Hematopoietic multipotent progenitor cell treated with erythropoietin and hydrocortisone succinate and interleukin-3 and kit ligand, for 17 days (in vitro differentiated cells): ENCODE measurements at regions not wholly inside any gene's neighbourhood (a gene's known extent, or its start where the extent isn't known, plus 50 kb on each side); places are given as distances from the start of the nearest gene placed in this dataset.
"Not testable (repeated sequence)": the region's sequence is repeated elsewhere in the genome, so short reads cannot be mapped to it uniquely, and the experiment has no call there.

Experiments
- DNase-seq: peaks from one replicate; pipeline ENCODE4 v3.0.0-alpha.2; 2015; ENCODE audit warnings: low spot score

DNA sequence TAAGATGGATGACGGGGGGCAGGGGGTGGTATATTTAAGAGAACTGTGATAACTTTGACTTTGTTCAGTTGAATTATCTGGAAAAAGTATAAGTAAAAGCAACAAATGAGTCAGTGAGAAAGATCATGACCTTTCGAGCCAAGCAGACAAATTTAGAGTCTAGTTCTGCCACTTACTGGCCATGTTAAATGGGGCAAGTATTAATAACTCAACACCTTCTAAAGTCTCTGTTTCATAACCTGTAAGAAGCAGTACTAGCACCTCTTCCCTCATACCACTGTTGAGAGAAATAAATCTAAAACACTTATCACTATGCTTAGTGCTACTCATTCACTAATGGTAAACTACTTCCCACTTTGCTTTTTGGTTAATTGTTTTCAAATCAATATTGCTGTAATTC is 604.4 kb upstream of the LRRN3 start:
- no peak for DNase-seq

DNA sequence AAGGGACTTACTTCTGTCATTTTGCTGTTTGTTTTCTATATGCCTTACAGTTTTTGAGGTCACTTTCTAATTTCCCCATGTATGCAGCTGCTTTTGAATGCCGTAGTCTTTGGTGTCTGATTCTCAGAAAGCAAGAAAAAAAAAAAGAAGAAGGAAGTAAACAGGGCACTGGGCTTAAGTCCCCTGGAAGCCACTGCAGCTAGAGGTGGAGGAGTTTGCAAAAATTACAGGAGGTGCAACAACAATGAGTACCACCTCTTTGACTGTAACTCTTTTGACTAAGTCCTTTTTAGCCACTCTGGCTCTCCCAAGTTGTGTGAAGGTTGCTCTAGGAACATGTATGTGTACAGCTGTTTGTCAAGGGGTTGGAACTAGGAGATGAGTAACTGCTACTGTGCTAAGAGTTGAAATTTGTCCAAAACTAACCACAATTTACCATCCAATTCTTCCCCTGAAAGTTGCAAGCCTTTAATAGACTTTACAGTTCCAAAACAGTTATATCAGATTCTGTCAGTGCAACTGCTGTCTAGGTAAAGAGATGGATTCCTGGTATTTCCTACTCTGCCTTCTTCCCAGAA is 588.0 kb upstream of the LRRN3 start:
- DNase-seq: no peak

DNA sequence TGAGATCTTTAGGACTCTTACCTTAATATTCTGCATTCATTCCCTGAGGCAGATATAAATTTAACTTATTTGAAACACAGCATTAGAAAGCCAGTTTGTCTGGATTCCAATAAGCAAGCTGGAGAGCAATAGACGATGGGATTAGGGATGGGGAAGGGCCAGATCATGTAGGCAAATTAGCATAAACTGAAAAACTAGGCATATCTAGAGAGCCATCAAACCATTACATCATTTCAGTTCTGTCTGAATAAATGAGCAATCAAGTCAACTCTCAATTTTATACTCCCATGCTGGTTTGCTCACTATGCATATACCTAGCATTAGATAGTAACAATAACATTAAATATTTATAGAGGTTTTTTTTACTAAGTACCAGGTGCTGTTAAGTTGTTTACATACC is 583.6 kb upstream of the LRRN3 start:
- DNase-seq: no peak

DNA sequence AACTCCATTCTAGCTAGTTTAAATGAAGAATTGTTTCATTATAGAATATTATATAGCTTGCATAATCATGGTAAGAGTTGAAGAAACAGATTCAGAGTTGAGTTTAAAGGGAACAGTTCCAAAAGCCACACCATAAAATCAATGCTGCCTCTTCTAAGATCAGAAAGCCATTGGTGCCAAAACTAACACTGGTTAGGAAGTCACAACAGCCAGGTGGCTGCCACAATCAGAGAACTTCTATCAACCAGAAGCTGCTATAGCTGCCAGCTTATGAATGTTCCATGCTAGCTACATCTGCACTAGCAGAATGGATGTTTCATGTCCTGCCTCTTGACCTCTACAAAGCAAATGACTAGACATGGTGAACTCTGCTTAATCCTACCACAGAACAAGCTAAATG is 583.1 kb upstream of the LRRN3 start:
- DNase-seq: no peak

DNA sequence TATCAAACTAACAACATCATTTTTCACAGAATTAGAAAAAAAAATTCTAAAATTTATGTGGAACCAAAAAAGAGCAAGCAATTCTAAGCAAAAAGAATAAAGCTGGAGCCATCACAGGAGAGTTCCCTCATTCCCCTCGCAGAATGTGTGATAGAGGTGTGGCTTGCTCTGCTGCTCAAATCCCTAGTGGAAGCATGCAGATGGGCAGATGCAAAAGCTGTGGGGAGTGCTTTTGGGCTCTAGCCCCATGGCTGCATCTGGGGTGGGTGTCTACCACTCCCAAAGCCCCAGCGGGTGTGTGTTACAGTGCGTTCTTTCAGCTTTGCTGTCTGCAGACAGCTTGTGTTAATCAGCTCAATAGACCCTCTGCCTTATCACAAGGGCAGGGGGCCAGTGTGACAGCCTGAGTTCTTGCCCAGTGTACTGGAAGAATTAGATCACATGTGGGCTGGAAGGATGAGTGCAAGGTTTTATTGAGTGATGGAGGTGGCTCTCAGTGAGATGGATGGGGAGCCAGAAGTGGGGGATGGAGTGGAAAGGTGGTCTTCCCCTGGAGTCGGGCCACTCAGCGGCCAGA is 575.9 kb upstream of the LRRN3 start:
- not testable (repeated sequence) for DNase-seq

DNA sequence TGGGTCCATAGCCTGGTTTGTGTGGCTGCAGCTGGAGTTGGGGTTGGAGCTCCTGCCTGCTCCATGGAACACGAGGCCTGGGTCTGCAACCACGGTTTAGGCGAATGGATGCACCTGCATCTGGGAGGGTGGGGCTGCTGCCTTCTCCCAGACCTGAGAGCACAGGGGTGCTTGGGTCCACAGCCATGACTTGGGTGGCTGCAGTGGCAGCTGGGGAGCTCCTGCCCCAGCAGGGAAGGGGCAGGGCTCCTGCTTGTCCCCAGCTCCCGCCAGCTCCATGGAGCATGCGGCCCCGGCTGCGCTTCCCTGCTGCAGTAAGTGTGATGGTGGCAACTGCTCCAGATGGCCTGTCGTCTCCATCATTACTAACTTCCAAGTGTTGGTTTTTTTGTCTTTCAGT is 571.1 kb upstream of the LRRN3 start:
- no peak for DNase-seq

DNA sequence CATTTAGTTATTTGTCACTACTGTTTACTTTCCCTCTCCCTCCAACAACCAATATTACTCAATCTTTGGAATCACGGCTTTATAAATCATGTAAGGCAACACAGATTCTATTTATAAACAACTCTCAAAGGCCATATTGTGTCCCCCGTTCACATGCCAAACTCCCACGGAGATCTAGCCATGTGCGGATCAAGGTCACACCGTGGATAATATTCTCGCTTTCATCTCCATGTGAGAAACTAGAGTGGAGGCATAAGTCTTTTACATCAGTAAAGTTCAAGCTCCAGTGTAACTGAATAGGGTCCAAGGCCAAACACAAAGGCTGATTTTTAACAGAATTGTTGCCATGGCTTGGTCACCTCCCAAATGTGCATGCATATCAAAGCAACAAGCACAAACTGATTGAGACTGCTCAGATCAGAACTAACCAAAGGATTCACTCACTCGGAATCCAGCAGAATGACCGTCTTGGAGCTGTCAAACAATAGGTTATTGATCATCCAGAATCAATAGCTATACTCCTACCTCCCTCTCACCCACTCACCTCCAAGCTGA is 569.5 kb upstream of the LRRN3 start:
- DNase-seq: no peak

DNA sequence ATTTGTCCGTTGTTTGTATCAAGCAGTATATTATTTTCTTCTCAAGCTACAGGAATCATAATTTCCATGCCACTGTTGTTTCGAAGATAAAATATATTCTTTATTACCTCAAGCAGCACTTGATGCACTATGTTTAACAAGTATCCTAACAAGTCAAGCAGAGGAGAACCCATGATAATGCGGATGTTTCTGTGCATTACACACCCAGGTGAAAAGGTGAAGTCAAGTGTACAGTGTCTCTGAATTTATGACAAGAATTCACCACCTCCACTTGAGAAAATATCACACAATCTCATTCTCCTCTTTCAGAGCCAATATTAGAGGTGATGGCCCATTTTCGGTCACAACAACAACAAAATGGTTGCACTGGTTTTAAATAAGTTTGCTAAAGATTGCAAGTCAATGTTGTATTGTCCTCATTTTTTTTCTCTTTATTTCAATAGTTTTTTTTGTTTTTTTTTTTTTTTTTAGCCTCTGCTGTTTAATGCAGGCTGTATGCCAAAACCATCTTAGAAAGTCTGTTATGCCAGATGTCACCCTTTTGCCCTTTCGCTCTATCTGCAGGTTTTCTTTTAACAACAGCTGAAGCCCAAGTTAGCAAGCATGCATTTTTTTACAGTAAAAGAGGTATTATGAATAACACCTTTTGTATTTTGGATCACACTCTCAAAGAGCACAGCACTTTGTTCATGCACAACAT is 568.7 kb upstream of the LRRN3 start:
- DNase-seq: no peak

DNA sequence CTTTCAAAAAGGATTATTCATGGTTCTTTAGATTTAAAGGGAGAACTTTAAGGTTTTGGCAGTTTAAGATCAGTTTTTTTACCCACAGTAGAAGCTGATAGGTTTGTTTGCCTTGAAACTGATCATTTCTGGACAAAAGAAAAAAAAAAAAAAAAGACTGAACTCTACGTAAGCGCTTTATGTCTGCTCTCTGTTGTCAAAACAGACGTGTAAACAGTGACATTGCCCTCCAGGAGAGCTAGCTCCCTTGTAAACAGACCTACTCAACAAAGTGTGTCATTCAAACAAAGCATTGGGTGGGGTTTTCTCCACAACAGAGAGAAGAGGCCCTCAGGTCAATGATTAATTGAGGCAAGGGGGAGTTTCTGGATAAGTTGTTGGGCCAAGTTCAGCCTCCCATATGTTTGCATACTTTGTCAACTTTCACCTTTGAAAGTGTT is 568.1 kb upstream of the LRRN3 start:
- DNase-seq: no peak

DNA sequence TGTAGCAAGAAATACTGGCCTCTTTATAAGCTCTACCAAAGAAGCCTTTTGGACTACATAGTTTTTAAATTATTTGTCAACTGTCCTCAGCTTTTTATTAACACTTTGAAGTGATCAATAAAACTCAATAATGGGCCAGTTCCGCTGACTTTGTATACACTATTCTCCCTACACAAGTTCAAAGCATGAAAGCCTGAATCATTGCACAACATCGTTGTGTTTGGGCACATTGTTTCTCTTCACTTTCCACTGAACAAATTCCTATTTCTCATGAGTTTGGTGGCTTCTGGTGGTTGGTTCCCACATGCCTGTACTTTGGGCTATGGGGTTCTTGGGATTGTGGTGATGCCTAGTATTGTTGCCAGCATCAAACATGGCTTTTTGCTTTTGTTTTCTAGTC is 561.8 kb upstream of the LRRN3 start:
- DNase-seq: no peak

DNA sequence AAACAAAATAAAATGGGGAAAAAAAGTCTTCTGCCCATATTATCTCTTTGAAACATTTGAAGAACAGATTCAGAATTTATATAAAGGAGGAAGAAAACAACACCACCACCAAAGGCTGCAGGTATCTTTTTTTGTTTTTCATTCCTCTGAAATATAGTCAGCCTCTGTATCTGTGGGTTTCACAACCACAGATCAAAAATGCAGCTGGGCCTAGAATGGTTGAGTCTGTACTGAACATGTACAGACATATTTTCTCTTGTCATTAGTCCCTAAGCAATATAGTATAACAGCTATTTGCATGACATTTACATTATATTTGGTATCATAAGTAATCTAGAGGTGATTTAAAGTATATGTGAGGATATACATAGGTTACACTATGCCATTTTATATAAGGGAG is 559.7 kb upstream of the LRRN3 start:
- no peak for DNase-seq

DNA sequence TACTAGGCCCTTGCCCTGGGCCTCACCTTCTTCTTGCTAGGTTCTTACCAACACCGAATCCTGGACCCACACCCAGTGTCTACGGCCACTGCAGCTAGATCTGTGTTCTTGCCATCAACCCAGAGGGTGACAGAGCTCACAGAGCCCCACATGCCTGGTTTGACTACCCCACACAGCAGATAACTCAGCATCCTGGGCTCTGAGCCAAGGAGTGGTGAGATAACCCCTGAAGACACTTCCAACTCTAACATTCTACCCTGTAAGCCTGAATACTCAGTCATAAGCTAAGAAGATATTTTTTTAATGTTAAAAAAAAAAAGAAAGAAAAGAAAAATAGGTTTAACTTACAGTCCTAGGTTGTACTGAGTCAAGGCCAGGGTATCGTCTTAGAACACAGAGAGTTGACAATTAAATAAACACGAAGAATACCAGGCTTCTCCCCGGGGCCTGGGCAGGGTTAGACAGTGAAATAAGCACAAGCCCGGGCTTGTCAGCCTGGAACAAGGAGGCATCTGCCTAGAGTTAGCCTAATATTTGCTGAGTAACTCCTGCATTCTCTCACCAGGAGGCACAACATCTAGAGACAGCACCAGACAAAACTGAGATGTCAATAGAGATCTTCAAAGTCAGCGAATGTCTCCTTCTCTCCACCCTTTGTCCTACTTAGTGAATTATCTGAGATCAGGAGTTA is 556.5 kb upstream of the LRRN3 start:
- peak; percentile 8 for DNase-seq

DNA sequence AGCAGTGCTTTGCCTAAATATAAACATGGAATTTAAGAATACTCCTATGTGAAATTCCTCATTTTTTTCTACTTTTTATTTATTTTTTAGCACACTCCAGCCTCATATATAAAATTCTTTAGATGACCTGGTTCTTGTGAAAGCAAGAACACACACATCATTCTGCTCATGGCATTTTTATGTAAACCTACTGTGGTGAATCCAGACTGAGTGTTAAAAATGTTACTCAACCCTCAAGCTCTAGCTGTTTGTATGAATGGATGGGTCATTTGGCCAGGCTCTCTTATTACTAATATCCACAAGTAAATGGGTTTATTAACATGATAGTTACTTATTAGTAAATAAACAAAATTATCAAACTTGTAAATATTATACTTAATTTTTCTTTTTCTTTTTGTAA is 551.7 kb upstream of the LRRN3 start:
- no peak for DNase-seq

DNA sequence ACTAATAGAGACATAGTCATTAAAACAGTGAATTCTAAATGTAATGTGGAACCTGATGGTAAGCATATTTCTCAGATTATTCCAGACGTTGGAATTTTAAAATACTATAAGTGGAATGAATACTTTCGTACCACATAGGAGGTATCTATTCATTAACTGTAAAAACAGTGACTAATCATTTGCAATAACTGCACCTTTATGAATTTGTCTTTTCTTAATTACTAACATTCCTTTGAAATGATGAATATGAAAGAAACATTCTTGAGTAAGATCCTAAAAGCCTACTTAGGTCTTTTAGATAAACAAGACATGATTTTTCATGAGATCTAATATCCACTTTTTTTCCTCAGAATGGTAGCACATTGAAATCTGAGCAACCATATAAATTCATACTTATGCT is 549.0 kb upstream of the LRRN3 start:
- DNase-seq: no peak

DNA sequence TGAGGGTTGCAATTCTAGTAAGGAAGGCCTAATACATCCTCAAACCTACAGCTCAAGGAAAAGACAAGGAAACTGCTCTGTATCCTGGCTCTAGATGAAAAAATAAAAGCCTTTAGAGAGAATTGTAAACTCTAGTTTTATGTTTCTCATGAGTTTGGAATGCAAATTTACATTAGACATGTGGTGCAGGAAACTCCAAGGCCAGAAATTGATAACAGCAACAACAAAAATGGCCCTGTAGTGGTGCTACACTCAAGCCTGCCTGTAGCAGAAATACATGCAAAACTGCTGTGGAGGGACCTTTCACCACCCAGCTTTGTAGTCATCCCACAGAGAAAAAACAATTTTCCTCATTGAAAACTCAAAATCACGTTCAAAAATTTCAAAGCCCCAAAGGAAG is 546.7 kb upstream of the LRRN3 start:
- DNase-seq: no peak

DNA sequence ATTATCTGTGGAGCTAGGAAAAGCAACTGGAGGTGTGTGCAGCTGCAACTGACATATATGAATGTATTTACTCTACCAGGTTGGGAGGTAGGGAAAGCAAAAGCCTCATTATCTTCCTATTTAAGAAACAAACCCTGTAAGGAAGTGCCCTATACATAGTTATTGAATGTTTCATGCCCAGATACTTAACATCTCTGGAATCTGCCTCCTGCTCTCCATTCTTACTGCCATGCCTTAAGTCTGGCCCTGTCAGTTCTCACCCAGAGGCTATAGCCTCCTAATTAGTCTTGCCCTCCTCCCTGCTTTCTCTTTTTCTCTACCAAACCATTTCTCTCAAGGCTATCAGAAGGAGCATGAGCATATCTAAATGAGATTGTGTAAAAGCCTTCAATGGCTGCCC is 542.6 kb upstream of the LRRN3 start:
- no peak for DNase-seq

DNA sequence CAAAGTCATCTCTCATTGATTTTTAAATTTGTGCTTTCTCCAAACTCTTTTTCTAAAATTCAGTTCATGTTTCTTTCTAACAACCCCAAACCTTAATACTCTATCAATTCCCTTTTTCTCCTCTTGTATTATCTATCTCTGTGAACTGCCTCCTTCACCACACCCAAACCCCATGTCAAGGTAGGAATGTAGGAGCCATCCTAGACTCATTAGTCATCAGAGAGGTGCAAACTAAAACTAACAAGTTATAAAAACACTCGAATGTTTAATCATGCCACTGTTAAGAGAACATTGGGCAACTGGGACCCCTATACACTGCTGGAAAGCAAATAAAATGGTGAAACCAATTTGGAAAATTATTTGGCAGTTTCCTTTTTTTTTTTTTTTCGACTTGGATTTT is 533.8 kb upstream of the LRRN3 start:
- DNase-seq: no peak

DNA sequence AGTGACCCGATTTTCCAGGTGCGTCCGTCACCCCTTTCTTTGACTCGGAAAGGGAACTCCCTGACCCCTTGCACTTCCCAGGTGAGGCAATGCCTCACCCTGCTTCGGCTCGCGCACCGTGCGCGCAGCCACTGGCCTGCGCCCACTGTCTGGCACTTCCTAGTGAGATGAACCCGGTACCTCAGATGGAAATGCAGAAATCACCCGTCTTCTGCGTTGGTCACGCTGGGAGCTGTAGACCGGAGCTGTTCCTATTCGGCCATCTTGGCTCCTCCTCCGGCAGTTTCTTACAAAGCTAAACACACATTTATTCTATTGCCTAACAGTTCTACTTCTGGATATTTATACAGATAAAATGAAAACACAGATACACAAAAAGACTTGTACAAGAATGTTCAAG is 527.6 kb upstream of the LRRN3 start:
- not testable (repeated sequence) for DNase-seq

DNA sequence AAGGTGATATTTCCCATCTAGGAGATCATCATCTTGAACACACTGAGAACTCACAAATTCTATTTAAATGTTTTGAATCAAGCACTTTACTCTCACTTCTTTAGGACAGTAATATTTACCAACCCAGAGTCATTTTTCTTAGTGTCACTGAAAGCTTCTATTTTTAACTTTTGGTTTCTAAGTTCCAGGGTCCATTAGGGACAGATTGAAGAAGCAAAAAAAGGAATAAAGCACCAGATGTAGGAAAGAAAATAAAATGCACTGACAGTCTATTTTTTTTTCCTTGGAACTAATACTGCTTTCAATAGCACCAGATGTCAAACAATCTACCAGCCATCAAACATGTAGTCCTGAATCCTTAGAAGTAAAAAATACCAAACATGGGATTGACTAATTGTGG is 526.7 kb upstream of the LRRN3 start:
- DNase-seq: no peak

DNA sequence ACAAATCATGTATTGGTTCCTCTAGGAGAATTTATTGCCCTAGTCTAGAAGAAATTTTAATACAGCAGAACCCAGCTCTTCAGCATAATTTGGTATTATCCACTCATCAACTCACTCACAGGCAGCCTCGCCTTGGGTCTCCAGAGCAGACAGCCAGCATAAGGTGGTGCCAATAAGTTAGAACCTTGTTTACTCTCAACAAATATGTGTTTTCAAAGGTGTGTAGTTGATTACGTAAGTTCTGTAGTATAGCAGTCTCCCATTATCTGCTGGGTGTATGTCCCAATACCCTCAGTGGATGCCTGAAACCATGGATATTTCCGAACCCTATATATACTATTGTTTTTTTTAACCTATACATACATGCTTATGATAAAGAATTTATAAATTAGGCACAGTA is 522.5 kb upstream of the LRRN3 start:
- no peak for DNase-seq

DNA sequence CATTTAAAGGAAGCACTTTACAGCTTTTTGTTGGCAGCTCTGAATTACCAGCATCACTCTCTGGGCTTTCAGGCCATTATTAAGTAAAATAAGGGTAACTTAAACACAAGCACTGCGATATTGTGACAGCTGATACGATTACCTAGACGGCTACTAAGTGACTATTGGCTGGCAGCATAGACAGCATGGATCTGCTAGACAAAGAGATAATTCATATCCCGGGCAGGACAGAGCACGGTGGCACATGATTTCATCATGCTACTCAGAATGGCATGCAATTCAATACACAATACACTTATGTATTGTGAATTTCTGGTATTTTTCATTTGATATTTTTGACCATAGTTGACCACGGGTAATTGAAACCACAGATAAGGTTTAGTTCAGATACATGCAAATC is 522.0 kb upstream of the LRRN3 start:
- no peak for DNase-seq

DNA sequence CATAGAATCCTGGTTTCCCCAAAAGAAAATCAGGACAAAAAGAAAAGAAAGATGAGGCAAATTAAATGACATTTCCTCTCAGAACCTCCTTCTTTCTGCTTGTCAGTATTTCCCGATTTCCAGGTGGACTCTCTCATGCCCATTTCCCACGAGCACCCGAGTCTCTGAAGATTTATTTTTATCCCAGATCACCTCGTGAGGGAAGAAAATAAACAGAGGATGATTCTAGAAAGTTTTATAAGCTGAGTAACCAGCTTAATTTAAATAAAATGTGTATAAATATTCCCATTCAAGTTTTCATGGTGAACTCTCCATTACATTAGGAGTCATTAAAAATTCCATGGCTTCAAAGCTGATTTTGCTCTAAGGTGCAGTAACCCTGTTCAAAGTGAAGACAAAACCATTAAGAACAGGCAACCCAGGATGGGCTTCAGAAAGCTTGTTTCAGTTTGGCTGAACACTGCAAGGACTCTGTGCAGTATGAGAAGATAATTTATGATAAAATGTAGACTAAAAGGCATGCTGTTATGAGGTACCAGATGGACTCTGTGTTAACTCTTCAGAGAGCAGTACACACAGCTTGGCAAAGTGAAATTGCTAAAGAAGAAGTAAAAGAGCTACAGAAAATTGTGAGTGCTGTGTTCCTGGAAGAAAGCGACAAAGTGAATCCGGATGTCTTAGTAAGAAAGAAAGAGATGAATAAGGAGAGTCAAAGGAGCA is 521.3 kb upstream of the LRRN3 start:
- no peak for DNase-seq
